SK-N-SH (cell line): ENCODE measurements at regions not wholly inside any gene's neighbourhood (a gene's known extent, or its start where the extent isn't known, plus 50 kb on each side); places are given as distances from the start of the nearest gene placed in this dataset.

Experiments
- CTCF ChIA-PET: fragments of 300-600, 350-600 bp; formaldehyde crosslinking; extraction: SDS; loops from one replicate; lab custom pipeline; 2021; lab: Yijun Ruan, JAX
- POLR2A ChIA-PET: fragments of 350-600 bp; sonication (Branson Sonifier 250); formaldehyde crosslinking; extraction: SDS; loops from one replicate; lab custom pipeline; 2020; ENCODE audit warnings: antibody characterized with exemption, inconsistent platforms; lab: Yijun Ruan, JAX
- DNase-seq: peaks from one replicate; pipeline ENCODE4 v3.0.0; 2012
- H2AFZ ChIP-seq: fragments of 200-600 bp; sonication (generic); 2 replicates; pipeline ENCODE4 v1.8.1; 2016; ENCODE audit warnings: antibody characterized with exemption, mild to moderate bottlenecking, low read depth
- H3F3A ChIP-seq: fragments of 200-600 bp; sonication (generic); replicated peaks from 2 replicates; pipeline ENCODE3; 2016; ENCODE audit warnings: antibody characterized with exemption, mild to moderate bottlenecking; ENCODE audit not compliant: insufficient read depth
- H3K27ac ChIP-seq, 2 experiments: fragments of 200-500 bp in 1 of 2; fragments of 200-600 bp in 1 of 2; sonication (Bioruptor generic) in 1 of 2; sonication (generic), shearing (Covaris generic) in 1 of 2; 2 replicates each; pipeline versions ENCODE4 v1.5.1 to v1.6.1; 2014 to 2016; ENCODE audit warnings: low read depth in 2 of 2, inconsistent platforms in 1 of 2, low read length in 1 of 2, mild to moderate bottlenecking in 1 of 2, mixed read lengths in 1 of 2
- H3K27me3 ChIP-seq: fragments of 200-600 bp; sonication (generic), shearing (Covaris generic); 2 replicates; pipeline ENCODE4 v1.6.1; 2016; ENCODE audit warnings: mixed run types; ENCODE audit not compliant: insufficient read depth
- H3K36me3 ChIP-seq, 2 experiments: fragments of 200-500 bp in 1 of 2; fragments of 200-600 bp in 1 of 2; sonication (Bioruptor generic) in 1 of 2; sonication (generic) in 1 of 2; replicated peaks in 1 of 2; 2 replicates each; pipeline versions ENCODE3 to v1.5.1; 2014 to 2016; ENCODE audit warnings: low read length in 1 of 2, mild to moderate bottlenecking in 1 of 2; ENCODE audit not compliant: insufficient read depth in 2 of 2, control insufficient read depth in 1 of 2
- H3K4me1 ChIP-seq, 2 experiments: fragments of 200-500 bp in 1 of 2; fragments of 200-600 bp in 1 of 2; sonication (Bioruptor generic) in 1 of 2; sonication (generic), shearing (Covaris generic) in 1 of 2; 2 replicates each; pipeline versions ENCODE4 v1.5.1 to v1.6.1; 2014 to 2016; ENCODE audit warnings: low read depth in 1 of 2, low read length in 1 of 2, mixed run types in 1 of 2; ENCODE audit not compliant: insufficient read depth in 2 of 2, control insufficient read depth in 1 of 2
- H3K4me2 ChIP-seq: fragments of 200-600 bp; sonication (generic), shearing (Covaris generic); 2 replicates; pipeline ENCODE4 v1.6.1; 2017; ENCODE audit warnings: mixed run types
- H3K4me3 ChIP-seq, 2 experiments: fragments of 200-500 bp in 1 of 2; fragments of 200-600 bp in 1 of 2; sonication (Bioruptor generic) in 1 of 2; sonication (generic), shearing (Covaris generic) in 1 of 2; 2 replicates each; pipeline versions ENCODE4 v1.5.1 to v1.8.1; 2014 to 2016; ENCODE audit warnings: low read depth in 2 of 2, inconsistent platforms in 1 of 2, low read length in 1 of 2, mild to moderate bottlenecking in 1 of 2, mixed read lengths in 1 of 2, moderate library complexity in 1 of 2
- H3K79me2 ChIP-seq: fragments of 200-600 bp; sonication (generic); 2 replicates; pipeline ENCODE4 v1.8.1; 2017; ENCODE audit warnings: mild to moderate bottlenecking; ENCODE audit not compliant: insufficient read depth
- H3K9ac ChIP-seq: fragments of 200-600 bp; sonication (generic); 2 replicates; pipeline ENCODE4 v1.6.1; 2017; ENCODE audit warnings: mixed run types
- H3K9me2 ChIP-seq: fragments of 200-600 bp; sonication (generic); 2 replicates; pipeline ENCODE4 v1.6.1; 2017; ENCODE audit warnings: mixed run types
- H3K9me3 ChIP-seq: fragments of 200-600 bp; sonication (generic); 2 replicates; pipeline ENCODE4 v1.6.1; 2017; ENCODE audit warnings: mixed run types, mild to moderate bottlenecking, moderate library complexity
- H4K20me1 ChIP-seq: fragments of 200-600 bp; sonication (generic); 2 replicates; pipeline ENCODE4 v1.6.1; 2017; ENCODE audit warnings: mild to moderate bottlenecking, mixed run types; ENCODE audit not compliant: insufficient read depth
- EP300 ChIP-seq, 2 experiments: IDR thresholded peaks; 2 replicates each; pipeline versions ENCODE4 v1.4.0 to v1.6.1; 2012; ENCODE audit warnings: borderline replicate concordance in 1 of 2, low read depth in 1 of 2, low read length in 1 of 2
- FOSL2 ChIP-seq: IDR thresholded peaks from 2 replicates; pipeline ENCODE4 v1.4.0; 2012; ENCODE audit warnings: low read depth, mild to moderate bottlenecking, moderate library complexity, borderline replicate concordance
- JUND ChIP-seq: IDR thresholded peaks from 2 replicates; pipeline ENCODE4 v1.4.0; 2012
- MEF2A ChIP-seq: IDR thresholded peaks from 2 replicates; pipeline ENCODE4 v1.4.0; 2012; ENCODE audit warnings: low read depth, borderline replicate concordance
- POLR2AphosphoS5 ChIP-seq: IDR thresholded peaks from 2 replicates; pipeline ENCODE4 v1.6.1; 2012; ENCODE audit warnings: low read depth, low read length
- TCF12 ChIP-seq: IDR thresholded peaks from 2 replicates; pipeline ENCODE4 v1.4.0; 2012
- YY1 ChIP-seq: IDR thresholded peaks from 2 replicates; pipeline ENCODE4 v1.4.0; 2012; ENCODE audit warnings: low read depth, mild to moderate bottlenecking
- WGBS: methylation state at CpG from one replicate; pipeline ENCODE4 v1.1.6; 2017; ENCODE audit warnings: low lambda C conversion rate; 5-methylcytosine and 5-hydroxymethylcytosine counted together
- TF ChIP-seq, protein P1 (sequence below): IDR thresholded peaks from 2 replicates; pipeline ENCODE4 v1.4.0; 2012; ENCODE audit warnings: low read depth, borderline replicate concordance
- TF ChIP-seq, protein P2 (sequence below): IDR thresholded peaks from 2 replicates; pipeline ENCODE4 v1.4.0; 2012; ENCODE audit warnings: low read depth

DNA sequence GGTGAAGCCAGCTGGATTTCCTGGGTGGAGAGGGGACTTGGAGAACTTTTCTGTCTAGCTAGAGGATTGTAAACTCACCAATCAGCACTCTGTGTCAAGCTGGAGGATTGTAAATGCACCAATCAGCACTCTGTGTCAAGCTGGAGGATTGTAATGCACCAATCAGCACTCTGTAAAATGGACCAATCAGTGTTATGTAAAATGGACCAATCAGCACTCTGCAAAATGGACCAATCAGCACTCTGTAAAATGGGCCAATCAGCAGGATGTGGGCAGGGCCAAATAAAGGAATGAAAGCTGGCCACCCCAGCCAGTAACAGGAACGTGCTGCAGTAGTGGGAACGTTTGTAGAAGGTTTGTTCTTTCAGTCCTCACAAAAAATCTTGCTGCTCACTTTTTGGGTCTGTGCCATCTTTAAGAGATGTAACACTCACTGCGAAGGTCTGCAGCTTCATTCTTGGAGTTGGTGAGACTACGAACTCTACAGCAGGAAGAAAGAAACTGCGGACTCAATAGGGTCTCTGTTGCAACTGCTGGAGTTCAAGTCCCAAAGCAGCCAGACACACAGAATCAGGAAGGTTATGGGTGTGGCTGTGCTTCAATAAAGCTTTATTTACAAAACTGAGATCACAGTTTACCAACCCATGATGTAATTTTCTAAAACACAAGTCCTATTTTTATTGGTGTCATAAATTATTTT, 145.7 kb upstream of the ERCC6L2 start:
- Histone ChIP-seq H3K4me1 (peaks cover 0 to 6% of the 10 kb centered on the region in 2 experiments; a peak in 1 of 4 replicates), H3K4me3 (no peak overlapping the region), H3K9me3 (no peaks in the 10 kb centered on the region), H3K27ac (no peak overlapping the region), H3F3A (no peaks in the 10 kb centered on the region), H2AFZ (no peak overlapping the region), H3K27me3 (no peaks in the 10 kb centered on the region), H3K79me2 (no peaks in the 10 kb centered on the region), H4K20me1 (no peaks in the 10 kb centered on the region), H3K9ac (no peak overlapping the region), H3K4me2 (no peak overlapping the region), H3K9me2 (no peaks in the 10 kb centered on the region), H3K36me3 (no peaks in the 10 kb centered on the region)
- no peak for TF ChIP-seq TCF12
- TF ChIP-seq MEF2A, result no peak
- TF ChIP-seq EP300 (IDR thresholded peaks at IDR 0.05; ENCODE audit: borderline replicate concordance in 1 of 2, low read depth in 1 of 2, low read length in 1 of 2), result no peak
- TF ChIP-seq, protein P1, sequence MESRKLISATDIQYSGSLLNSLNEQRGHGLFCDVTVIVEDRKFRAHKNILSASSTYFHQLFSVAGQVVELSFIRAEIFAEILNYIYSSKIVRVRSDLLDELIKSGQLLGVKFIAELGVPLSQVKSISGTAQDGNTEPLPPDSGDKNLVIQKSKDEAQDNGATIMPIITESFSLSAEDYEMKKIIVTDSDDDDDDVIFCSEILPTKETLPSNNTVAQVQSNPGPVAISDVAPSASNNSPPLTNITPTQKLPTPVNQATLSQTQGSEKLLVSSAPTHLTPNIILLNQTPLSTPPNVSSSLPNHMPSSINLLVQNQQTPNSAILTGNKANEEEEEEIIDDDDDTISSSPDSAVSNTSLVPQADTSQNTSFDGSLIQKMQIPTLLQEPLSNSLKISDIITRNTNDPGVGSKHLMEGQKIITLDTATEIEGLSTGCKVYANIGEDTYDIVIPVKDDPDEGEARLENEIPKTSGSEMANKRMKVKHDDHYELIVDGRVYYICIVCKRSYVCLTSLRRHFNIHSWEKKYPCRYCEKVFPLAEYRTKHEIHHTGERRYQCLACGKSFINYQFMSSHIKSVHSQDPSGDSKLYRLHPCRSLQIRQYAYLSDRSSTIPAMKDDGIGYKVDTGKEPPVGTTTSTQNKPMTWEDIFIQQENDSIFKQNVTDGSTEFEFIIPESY, result no peak
- no peak for TF ChIP-seq YY1
- TF ChIP-seq, protein P2, sequence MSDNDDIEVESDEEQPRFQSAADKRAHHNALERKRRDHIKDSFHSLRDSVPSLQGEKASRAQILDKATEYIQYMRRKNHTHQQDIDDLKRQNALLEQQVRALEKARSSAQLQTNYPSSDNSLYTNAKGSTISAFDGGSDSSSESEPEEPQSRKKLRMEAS, result no peak
- no peak for TF ChIP-seq POLR2AphosphoS5
- TF ChIP-seq FOSL2, result no peak
- DNase-seq, result no peak
- 66% methylated on average over 5 of the region's 5 CpGs for WGBS
- ChIA-PET CTCF (interaction anchor here (0.9 to 1.1 kb wide), 2 partner anchors 9 to 488 kb away, joined by 3 to 5 read pairs; no protein-coding TSS in a partner anchor), POLR2A (no interaction called here)

DNA sequence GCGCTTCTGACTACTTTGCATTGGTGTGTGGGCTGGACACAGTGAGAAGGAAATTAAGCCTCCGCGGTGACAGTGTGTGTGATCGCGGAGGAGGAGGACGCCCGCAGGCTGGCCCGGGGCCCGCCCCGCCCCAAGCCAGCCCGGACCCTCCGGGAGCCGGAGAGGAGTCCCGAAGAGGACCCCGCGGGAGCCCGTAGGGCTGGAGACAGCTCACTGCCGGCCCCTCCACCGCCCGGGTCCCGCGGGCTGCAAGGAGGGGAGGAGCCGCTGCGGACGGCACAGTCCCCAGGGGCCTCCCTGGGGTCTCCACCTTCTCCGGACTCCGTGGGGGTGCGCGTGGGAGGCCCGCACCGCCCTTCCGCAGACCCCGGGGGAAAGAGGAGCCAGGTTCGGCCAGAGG, 146.4 kb upstream of the ERCC6L2 start:
- Histone ChIP-seq H3K4me1 (peaks cover 0 to under 1% of the 10 kb centered on the region in 2 experiments; a peak in 1 of 4 replicates), H3K9ac (no peak overlapping the region), H3K4me3 (no peak overlapping the region), H3K27ac (no peak overlapping the region), H3K36me3 (no peaks in the 10 kb centered on the region), H3K27me3 (no peaks in the 10 kb centered on the region)
- DNase-seq, result no peak
- TF ChIP-seq JUND, result no peak
- TF ChIP-seq MEF2A, result no peak
- TF ChIP-seq, all 33 proteins: peak for 0
- ChIA-PET CTCF (interaction anchor here (0.9 to 1.0 kb wide), 2 partner anchors 10 kb away, joined by 3 to 4 read pairs; no protein-coding TSS in a partner anchor), POLR2A (no interaction called here)
- no peak overlapping the region for H3K4me2 ChIP-seq
- H3F3A ChIP-seq, result no peaks in the 10 kb centered on the region
- H3K79me2 ChIP-seq, result no peaks in the 10 kb centered on the region
- no peaks in the 10 kb centered on the region for H3K9me2 ChIP-seq
- WGBS, result 94% methylated on average over 24 of the region's 34 CpGs
- no peaks in the 10 kb centered on the region for H3K9me3 ChIP-seq
- H4K20me1 ChIP-seq, result no peaks in the 10 kb centered on the region
- H2AFZ ChIP-seq, result no peak overlapping the region
